HG03045 (cell line): ENCODE measurements at regions not wholly inside any gene's neighbourhood (a gene's known extent, or its start where the extent isn't known, plus 50 kb on each side); places are given as distances from the start of the nearest gene placed in this dataset.

ENCODE experiments used
- ATAC-seq: cut with Tn5 transposase; IDR thresholded peaks from one replicate; pipeline ENCODE4 v1.9.1; 2021; ENCODE audit warnings: mild to moderate bottlenecking, moderate library complexity; ENCODE audit not compliant: unreplicated experiment

- no peak for ATAC-seq
Observed at GRCh38 chr17:12522336-12522735, 143.4 kb upstream of the MYOCD start.

GRCh38 chr17:12522743-12523183 is 142.9 kb upstream of the MYOCD start:
- no peak for ATAC-seq

GRCh38 chr17:12523244-12523643 is 142.4 kb upstream of the MYOCD start:
- no peak for ATAC-seq

GRCh38 chr17:12528036-12528435 is 137.7 kb upstream of the MYOCD start:
- no peak for ATAC-seq

GRCh38 chr17:12530161-12530560 is 135.5 kb upstream of the MYOCD start:
- ATAC-seq = no peak

- no peak for ATAC-seq
Observed at GRCh38 chr17:12536021-12536420, 129.7 kb upstream of the MYOCD start.

GRCh38 chr17:12536472-12536871 is 129.2 kb upstream of the MYOCD start:
- no peak for ATAC-seq

GRCh38 chr17:12537436-12537835 is 128.3 kb upstream of the MYOCD start:
- no peak for ATAC-seq

GRCh38 chr17:12538003-12538402 is 127.7 kb upstream of the MYOCD start:
- no peak for ATAC-seq

- ATAC-seq = no peak
Observed at GRCh38 chr17:12545877-12546513, 119.7 kb upstream of the MYOCD start.

- ATAC-seq = no peak
Observed at GRCh38 chr17:12546983-12547382, 118.7 kb upstream of the MYOCD start.

- no peak for ATAC-seq
Observed at GRCh38 chr17:12547831-12548230, 117.9 kb upstream of the MYOCD start.

GRCh38 chr17:12548558-12548957 is 117.1 kb upstream of the MYOCD start:
- no peak for ATAC-seq

- no peak for ATAC-seq
Observed at GRCh38 chr17:12549499-12550041, 116.1 kb upstream of the MYOCD start.

- ATAC-seq = no peak
Observed at GRCh38 chr17:12553625-12554024, 112.1 kb upstream of the MYOCD start.

- ATAC-seq = no peak
Observed at GRCh38 chr17:12554251-12554650, 111.4 kb upstream of the MYOCD start.

- ATAC-seq = no peak
Observed at GRCh38 chr17:12566291-12566690, 99.4 kb upstream of the MYOCD start.

- ATAC-seq = no peak
Observed at GRCh38 chr17:12567077-12568053, 98.3 kb upstream of the MYOCD start.

- ATAC-seq = no peak
Observed at GRCh38 chr17:12568358-12569251, 97.1 kb upstream of the MYOCD start.

- ATAC-seq = no peak
Observed at GRCh38 chr17:12571606-12572005, 94.1 kb upstream of the MYOCD start.

- no peak for ATAC-seq
Observed at GRCh38 chr17:12574525-12574924, 91.2 kb upstream of the MYOCD start.
